Activated naive CD4-positive, alpha-beta T cell treated with anti-CD3 and anti-CD28 coated beads, Interleukin-2, amount 10 ng/mL, durations not matched to agents 7 days and 5 days (primary cell): ENCODE measurements at regions not wholly inside any gene's neighbourhood (a gene's known extent, or its start where the extent isn't known, plus 50 kb on each side); places are given as distances from the start of the nearest gene placed in this dataset.
"Not testable (repeated sequence)": the region's sequence is repeated elsewhere in the genome, so short reads cannot be mapped to it uniquely, and the experiment has no call there.

Source experiments
- CTCF ChIA-PET: fragments of 350-600 bp; sonication (Branson Sonifier 250); formaldehyde crosslinking; loops from one replicate; lab custom pipeline; 2021; ENCODE audit warnings: antibody characterized with exemption; lab: Charles Lee
- DNase-seq: peaks from one replicate; pipeline ENCODE4 v3.0.0-alpha.2; 2020
- H3K27ac Mint-ChIP-seq: one replicate; pipeline ENCODE4 v1.8.0; 2021; ENCODE audit warnings: mild to moderate bottlenecking, moderate library complexity, mixed read lengths
- H3K27me3 Mint-ChIP-seq: one replicate; pipeline ENCODE4 v1.8.0; 2021; ENCODE audit warnings: mild to moderate bottlenecking, mixed read lengths
- H3K36me3 Mint-ChIP-seq: one replicate; pipeline ENCODE4 v1.8.0; 2021; ENCODE audit warnings: mixed read lengths
- H3K4me1 Mint-ChIP-seq: one replicate; pipeline ENCODE4 v1.8.0; 2021; ENCODE audit warnings: mixed read lengths
- H3K4me3 Mint-ChIP-seq: one replicate; pipeline ENCODE4 v1.8.0; 2021; ENCODE audit warnings: mild to moderate bottlenecking, moderate library complexity, mixed read lengths
- H3K9me3 Mint-ChIP-seq: one replicate; pipeline ENCODE4 v1.8.0; 2021; ENCODE audit warnings: mixed read lengths

DNA sequence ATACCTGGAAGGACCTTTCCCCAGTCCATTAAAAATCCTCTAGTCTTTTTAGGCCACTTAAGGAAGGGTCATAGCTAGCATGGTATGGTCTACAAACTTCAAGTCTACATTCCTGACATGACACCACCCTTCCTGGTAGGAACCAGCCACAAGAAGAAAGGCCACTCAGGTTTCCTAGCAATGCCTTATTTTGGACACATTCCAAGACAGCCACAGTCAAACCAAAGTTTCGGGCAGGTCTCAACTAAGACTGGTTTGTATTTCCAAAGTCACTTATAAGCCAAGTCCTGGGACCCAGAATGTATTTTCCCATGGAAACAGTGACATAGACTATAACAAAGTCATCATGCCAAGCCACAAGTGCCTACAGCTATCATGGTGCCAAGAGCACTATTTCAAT, 50.6 kb upstream of the SLC44A3 start:
- CTCF ChIA-PET, result interaction anchor here (0.5 kb wide), 1 partner anchor 286 kb away, joined by 3 read pairs; no protein-coding TSS in a partner anchor
- H3K27me3 Mint-ChIP-seq, result peaks cover 11% of the 10 kb centered on the region
- no peak for DNase-seq

DNA sequence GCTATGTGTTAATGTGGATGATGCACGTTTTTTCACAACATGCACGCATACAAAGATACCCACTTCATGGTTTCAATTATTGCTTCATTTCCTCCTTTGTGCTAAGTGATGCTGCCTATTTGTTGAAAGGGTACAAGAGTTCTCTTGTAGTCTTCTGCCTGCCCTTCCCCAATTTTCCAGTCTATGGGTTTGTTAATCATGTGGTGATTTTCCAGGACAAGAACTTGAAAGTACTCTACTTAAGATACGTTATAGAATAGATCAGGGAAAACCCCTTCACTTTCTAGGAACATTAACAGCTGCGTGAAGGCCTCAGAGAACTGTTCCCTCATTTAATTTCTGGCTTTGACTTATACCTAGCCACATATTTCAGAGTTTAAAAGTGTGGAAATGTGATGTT, 52.1 kb upstream of the SLC44A3 start:
- CTCF ChIA-PET, result no interaction called here
- peaks cover 8% of the 10 kb centered on the region for H3K27me3 Mint-ChIP-seq
- H3K4me3 Mint-ChIP-seq, result no peak overlapping the region

More for the DNA sequence above, 50.6 kb upstream of the SLC44A3 start:
- Mint-ChIP-seq H3K27ac (no peak overlapping the region), H3K9me3 (no peaks in the 10 kb centered on the region), H3K4me1 (no peaks in the 10 kb centered on the region), H3K36me3 (no peaks in the 10 kb centered on the region), H3K4me3 (no peak overlapping the region)

DNA sequence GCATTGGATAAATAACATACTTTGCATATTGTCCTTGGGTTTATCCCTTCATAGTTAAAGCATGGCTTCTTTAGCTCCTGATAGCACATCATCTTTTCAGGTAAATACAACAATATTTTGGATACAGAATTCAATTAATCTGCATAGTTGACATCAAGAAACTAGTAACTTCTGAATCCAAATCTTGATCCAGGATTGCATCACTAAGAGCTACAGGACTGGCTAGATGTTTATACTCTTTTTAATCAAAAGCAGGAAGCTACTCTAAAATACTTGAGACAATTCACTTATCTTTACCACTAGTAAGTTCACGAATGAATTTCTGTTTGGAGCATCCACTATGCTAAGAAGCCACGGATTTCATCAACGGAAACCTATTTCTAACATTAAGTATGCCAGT, 54.2 kb upstream of the SLC44A3 start:
- Mint-ChIP-seq H3K4me3 (no peak overlapping the region), H3K9me3 (no peaks in the 10 kb centered on the region), H3K36me3 (no peaks in the 10 kb centered on the region), H3K4me1 (no peaks in the 10 kb centered on the region), H3K27ac (no peak overlapping the region), H3K27me3 (peaks cover 8% of the 10 kb centered on the region)
- CTCF ChIA-PET, result no interaction called here
- DNase-seq, result no peak

More for the DNA sequence above, 52.1 kb upstream of the SLC44A3 start:
- no peaks in the 10 kb centered on the region for H3K9me3 Mint-ChIP-seq
- no peaks in the 10 kb centered on the region for H3K36me3 Mint-ChIP-seq
- H3K27ac Mint-ChIP-seq, result no peak overlapping the region
- H3K4me1 Mint-ChIP-seq, result no peaks in the 10 kb centered on the region
- no peak for DNase-seq

DNA sequence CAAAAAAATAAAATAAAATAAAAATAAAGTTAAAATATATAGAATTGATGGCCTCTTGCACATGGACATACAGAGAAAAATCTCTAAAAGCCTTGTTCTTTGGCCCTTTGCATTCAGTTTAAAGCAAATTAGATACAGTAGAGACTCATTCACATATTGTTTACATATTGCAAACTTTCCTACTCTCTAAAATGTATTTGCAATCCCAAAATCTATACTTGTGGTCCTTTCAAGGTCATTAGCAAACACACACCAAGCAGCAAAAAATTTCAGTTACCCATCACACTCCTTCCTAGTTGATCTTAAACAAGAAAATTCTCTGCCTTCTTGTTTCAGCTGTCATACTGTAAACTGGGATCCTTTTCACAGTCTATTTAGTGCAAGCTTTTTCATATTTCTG, 61.0 kb upstream of the SLC44A3 start:
- H3K27me3 Mint-ChIP-seq, result no peaks in the 10 kb centered on the region
- peaks cover 5% of the 10 kb centered on the region for H3K9me3 Mint-ChIP-seq
- peaks cover 11% of the 10 kb centered on the region for H3K4me1 Mint-ChIP-seq
- CTCF ChIA-PET, result no interaction called here
- DNase-seq, result no peak
- peaks cover 1% of the 10 kb centered on the region for H3K36me3 Mint-ChIP-seq
- no peak overlapping the region for H3K4me3 Mint-ChIP-seq
- H3K27ac Mint-ChIP-seq, result no peak overlapping the region

DNA sequence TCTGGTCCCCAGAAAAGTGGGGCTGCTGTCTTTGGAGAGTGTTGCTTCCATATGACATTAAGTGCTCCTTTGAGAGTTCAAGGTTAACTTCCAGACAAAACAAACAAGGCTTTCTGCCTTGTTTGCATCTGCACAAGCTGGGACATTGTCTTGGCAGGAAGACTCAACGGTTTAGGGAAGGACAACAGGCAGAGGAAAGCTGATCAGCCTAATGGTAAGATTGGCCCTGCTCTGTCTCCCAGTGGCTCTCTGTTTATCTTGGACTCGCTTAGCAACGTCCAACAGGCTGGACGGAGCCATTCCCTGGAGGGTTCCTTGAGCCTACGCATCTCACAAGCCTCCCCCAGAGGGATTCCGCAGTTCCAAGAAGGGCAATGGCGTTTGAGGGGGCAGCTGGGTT, 62.2 kb upstream of the SLC44A3 start:
- no peak overlapping the region for H3K27ac Mint-ChIP-seq
- H3K4me1 Mint-ChIP-seq, result peaks cover 11% of the 10 kb centered on the region
- H3K9me3 Mint-ChIP-seq, result peaks cover 5% of the 10 kb centered on the region
- H3K4me3 Mint-ChIP-seq, result no peak overlapping the region
- H3K27me3 Mint-ChIP-seq, result peaks cover 5% of the 10 kb centered on the region
- peaks cover 1% of the 10 kb centered on the region for H3K36me3 Mint-ChIP-seq
- DNase-seq, result no peak
- CTCF ChIA-PET, result no interaction called here

DNA sequence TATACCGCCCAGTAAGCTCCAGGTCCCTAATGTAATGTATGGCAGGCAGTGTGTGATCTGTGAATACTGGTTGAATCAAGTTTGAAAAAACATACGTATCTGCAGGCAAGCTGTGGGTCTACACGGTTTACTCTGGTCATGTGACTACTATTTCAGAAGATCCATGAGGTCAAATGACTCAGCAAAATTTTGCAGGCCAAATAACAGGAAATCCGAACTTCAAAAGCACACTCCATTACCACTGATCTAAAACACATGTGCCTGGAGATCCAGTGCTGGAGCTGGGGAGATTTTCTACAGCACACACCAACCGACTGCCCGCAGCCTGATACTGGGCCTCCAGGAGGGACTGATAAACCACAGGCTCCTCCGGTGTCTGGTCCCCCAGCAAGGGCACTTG, 64.5 kb upstream of the SLC44A3 start:
- no peak for DNase-seq
- Mint-ChIP-seq H3K27me3 (peaks cover 5% of the 10 kb centered on the region), H3K9me3 (peaks cover 8% of the 10 kb centered on the region), H3K4me1 (peaks cover 11% of the 10 kb centered on the region), H3K36me3 (peaks cover 1% of the 10 kb centered on the region), H3K4me3 (no peak overlapping the region), H3K27ac (peak overlapping the region; percentile 39)
- CTCF ChIA-PET, result no interaction called here

DNA sequence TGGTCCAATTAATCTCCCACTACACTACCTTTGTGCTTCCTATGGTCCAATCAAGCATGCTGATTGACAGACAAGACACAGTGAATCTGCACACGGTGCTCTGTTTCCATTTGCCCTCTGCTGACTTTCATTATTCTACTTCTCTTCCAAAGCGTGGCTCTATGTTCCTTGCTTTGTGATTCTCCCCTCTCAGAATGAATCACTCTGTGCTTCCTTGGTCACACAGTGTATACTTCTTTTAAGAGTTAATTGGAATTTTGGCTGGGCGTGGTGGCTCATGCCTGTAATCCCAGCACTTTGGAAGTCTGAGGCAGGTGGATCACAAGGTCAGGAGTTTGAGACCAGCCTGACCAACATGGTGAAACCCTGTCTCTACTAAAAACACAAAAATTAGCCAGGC, 65.1 kb upstream of the SLC44A3 start:
- H3K27me3 Mint-ChIP-seq, H3K4me3 Mint-ChIP-seq, H3K27ac Mint-ChIP-seq, DNase-seq, H3K9me3 Mint-ChIP-seq, H3K36me3 Mint-ChIP-seq, CTCF ChIA-PET: not testable (repeated sequence)
- H3K4me1 Mint-ChIP-seq, result peaks cover 11% of the 10 kb centered on the region

DNA sequence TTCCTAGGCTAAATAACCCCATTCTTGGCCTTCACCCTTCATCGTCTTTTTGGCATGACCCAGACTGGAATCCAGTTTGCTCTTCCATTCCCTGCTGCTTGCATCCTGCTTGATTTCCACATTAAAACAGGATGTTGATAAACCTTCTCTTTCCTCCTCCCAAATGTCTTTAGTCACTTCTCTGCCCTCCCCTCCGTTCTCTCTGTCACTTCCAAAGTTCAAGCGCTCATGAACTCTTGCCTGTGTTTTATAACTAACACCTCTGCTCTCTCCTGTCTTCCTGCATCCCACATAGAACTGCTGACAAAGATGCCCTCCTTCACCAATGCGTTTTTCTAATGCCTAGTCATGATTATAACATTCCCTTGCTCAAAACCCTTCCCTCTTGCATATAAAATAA, 65.6 kb upstream of the SLC44A3 start:
- Mint-ChIP-seq H3K4me3 (no peak overlapping the region), H3K9me3 (peaks cover 8% of the 10 kb centered on the region), H3K27me3 (peaks cover 10% of the 10 kb centered on the region), H3K4me1 (peaks cover 11% of the 10 kb centered on the region), H3K27ac (no peak overlapping the region), H3K36me3 (peaks cover 1% of the 10 kb centered on the region)
- no peak for DNase-seq
- CTCF ChIA-PET, result no interaction called here

DNA sequence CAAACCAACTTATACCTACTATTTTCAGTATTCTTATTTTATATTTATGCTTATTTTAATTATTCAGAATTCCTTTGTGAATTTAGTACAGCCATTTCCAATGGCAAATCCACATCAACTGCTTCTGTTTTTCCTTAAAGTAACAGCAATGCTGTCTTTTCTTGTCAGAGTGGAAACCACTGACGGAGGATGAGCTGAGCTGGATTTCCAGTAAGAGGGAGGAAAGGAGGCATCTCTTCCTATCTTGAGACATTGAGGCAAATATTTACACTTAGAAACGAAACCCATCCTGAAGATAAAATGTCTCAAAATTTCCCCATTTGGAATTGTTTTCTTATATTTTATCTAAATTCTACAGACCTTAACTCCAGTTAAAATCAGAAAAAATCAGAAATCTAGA, 66.1 kb upstream of the SLC44A3 start:
- DNase-seq, result no peak
- Mint-ChIP-seq H3K4me3 (no peak overlapping the region), H3K36me3 (peaks cover 1% of the 10 kb centered on the region), H3K4me1 (peaks cover 11% of the 10 kb centered on the region), H3K27me3 (peaks cover 10% of the 10 kb centered on the region), H3K27ac (no peak overlapping the region), H3K9me3 (peaks cover 8% of the 10 kb centered on the region)
- CTCF ChIA-PET, result no interaction called here

DNA sequence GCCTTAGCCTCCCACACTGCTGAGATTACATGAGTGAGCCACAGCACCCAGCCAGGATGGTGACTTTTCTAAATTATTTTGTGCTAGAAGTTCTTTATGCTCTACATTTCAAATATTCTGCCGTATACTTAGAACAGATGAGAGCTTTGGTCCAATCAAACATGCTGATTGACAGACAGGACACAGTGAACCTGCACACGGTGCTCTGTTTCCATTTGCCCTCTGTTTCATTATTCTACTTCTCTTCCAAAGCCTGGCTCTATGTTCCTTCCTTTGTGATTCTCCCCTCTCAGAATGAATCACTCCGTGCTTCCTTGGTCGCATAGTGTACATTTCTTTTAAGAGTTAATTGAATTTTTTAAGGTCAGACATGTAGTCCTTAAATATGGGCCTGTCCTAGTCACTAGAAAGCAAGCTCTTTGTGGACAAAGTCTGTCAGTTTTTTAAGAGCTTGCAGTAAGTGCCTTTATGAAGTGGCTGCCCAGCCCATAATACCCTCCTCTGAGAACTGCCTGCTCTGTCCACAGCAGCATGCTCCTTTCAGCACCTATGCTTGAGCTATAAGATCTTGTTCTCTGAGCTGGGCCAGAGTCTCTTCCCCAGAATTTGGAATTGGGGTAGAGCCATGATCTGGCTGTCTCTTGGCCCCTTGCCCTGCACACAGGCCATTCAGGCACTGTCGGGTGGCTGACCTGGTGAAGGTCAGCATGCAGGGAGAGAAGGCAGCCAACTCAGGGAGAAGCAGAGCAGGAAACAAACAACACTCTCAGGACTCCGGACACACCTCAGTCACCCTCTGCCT, 66.8 kb upstream of the SLC44A3 start:
- no peak for DNase-seq
- CTCF ChIA-PET, result no interaction called here
- Mint-ChIP-seq H3K27me3 (peaks cover 10% of the 10 kb centered on the region), H3K27ac (no peak overlapping the region), H3K36me3 (peaks cover 1% of the 10 kb centered on the region), H3K4me3 (no peak overlapping the region), H3K4me1 (peaks cover 11% of the 10 kb centered on the region), H3K9me3 (peaks cover 9% of the 10 kb centered on the region)

DNA sequence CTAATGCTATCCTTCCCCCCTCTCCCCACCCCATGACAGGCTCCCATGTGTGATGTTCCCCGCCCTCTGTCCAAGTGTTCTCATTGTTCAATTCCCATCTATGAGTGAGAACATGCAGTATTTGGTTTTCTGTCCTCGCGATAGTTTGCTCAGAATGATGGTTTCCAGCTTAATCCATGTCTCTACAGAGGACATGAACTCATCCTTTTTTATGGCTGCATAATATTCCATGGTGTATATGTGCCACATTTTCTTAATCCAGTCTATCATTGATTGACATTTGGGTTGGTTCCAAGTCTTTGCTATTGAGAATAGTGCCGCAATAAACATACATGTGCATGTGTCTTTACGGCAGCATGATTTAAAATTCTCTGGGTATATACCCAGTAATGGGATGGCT, 68.7 kb upstream of the SLC44A3 start:
- H3K27ac Mint-ChIP-seq, H3K9me3 Mint-ChIP-seq, CTCF ChIA-PET, DNase-seq, H3K36me3 Mint-ChIP-seq, H3K4me3 Mint-ChIP-seq: not testable (repeated sequence)
- H3K4me1 Mint-ChIP-seq, result peaks cover 10% of the 10 kb centered on the region
- peaks cover 10% of the 10 kb centered on the region for H3K27me3 Mint-ChIP-seq

DNA sequence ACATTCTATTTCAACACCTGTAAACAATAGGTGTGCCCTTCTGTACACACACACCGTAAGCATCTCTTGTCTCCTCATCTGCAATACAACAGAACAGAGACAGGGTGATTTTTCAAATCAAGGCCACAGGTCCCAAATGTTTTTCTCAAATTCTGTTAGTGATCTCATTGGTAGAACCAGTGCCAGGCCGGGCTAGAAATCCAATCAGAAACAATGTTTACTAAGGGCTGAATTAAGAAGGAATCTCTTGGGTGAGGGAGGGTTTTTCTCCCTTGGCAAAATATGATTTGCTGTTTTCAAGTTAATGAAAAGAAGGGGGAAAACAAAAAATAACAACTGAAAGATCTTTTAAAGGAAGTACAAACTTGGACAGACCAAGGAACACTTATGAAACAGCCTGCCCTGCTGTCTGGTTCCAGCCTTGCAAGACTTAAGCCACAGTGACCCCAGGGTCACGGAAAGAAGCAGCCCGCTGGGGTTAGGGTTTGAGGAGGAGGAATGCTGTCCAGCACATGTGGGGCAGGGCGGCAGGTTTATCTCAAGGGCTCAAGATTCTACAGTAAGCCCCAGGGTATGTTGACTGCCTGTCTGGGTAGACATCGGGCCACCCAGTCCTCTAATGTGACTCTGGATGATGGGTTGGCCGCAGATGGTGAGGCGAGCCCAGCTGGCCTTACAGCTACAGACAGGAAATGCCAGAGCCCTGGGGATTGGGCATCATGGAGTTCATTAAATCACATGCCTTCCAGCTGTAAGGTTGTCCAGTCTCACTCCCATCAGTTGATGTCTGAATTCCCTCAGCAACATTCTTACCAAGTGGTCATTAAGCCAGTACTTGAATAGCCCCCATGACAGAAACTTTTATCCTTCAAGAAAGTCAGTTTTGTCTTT, 73.3 kb upstream of the SLC44A3 start:
- H3K4me1 Mint-ChIP-seq, result peaks cover 2% of the 10 kb centered on the region
- CTCF ChIA-PET, result no interaction called here
- no peak for DNase-seq
- no peak overlapping the region for H3K27ac Mint-ChIP-seq
- H3K9me3 Mint-ChIP-seq, result peaks cover 4% of the 10 kb centered on the region
- H3K4me3 Mint-ChIP-seq, result no peak overlapping the region
- peaks cover 5% of the 10 kb centered on the region for H3K27me3 Mint-ChIP-seq
- no peaks in the 10 kb centered on the region for H3K36me3 Mint-ChIP-seq

DNA sequence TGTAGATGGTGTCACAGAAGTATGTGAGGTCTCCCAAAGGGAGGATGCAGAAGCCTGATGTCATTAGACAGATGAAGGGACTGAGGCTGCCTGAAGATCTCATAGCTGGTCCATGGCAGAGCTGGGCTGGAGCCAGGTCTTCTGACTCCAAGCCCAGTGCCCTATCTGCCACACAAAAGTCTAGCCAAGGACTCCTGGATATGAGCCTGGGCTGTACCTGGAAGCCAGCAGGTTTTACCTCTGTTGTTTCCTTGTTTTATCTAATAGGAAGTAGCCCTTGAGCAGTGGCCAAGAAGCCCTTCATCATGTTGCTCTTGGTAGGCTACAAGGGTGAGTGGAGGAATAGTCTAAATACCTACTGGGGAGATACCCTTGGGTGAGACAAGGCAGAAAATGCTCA, 74.4 kb upstream of the SLC44A3 start:
- Mint-ChIP-seq H3K27ac (no peak overlapping the region), H3K4me3 (no peak overlapping the region), H3K4me1 (peaks cover 2% of the 10 kb centered on the region), H3K27me3 (peaks cover 5% of the 10 kb centered on the region), H3K36me3 (no peaks in the 10 kb centered on the region), H3K9me3 (peaks cover 1% of the 10 kb centered on the region)
- CTCF ChIA-PET, result no interaction called here
- no peak for DNase-seq

DNA sequence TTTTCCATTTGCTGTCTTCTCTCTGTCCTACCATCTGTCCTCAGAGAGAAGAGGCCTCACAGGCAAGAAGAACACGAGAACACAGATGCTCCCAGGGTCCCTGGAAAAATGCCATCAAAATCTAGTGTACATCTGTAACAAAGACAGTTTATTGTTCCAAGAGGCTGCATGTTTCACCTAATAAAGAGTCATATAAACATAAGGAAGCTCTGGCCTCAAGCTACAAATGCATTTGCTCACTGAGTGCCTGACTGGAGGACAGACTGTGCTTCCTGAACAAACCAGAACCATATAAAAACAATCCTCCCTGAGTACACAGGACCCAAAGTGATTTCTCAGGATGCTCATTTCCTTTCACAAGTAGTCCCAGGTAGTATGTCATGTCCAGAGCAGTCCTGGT, 76.3 kb upstream of the SLC44A3 start:
- Mint-ChIP-seq H3K27me3 (peaks cover 6% of the 10 kb centered on the region), H3K4me3 (no peak overlapping the region), H3K4me1 (peaks cover 2% of the 10 kb centered on the region), H3K9me3 (no peaks in the 10 kb centered on the region), H3K36me3 (no peaks in the 10 kb centered on the region), H3K27ac (no peak overlapping the region)
- CTCF ChIA-PET, result no interaction called here
- no peak for DNase-seq

DNA sequence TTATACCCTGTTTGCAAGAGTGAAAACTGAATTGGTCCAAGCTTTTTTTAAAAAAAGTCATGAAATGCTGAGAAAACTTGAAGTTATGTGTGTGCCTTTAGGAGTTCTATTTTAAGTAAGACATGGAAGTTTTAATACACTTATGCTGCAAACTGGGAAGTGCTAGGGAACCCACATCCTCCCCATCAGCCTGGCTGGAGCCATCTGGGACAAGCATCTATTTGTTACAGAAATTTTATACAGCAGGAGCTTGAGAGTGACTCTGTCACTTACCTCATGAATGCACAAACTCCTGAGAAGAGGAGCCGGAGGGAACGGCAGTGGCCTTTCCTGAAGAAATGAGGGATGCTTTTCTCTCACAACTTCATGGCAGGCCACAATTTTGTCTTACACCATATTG, 78.2 kb upstream of the SLC44A3 start:
- peaks cover 2% of the 10 kb centered on the region for H3K4me1 Mint-ChIP-seq

More for the DNA sequence above, 78.2 kb upstream of the SLC44A3 start:
- H3K4me3 Mint-ChIP-seq, result no peak overlapping the region
- H3K9me3 Mint-ChIP-seq, result no peaks in the 10 kb centered on the region
- peaks cover 8% of the 10 kb centered on the region for H3K27me3 Mint-ChIP-seq
- no peaks in the 10 kb centered on the region for H3K36me3 Mint-ChIP-seq
- CTCF ChIA-PET, result no interaction called here
- DNase-seq, result no peak
- no peak overlapping the region for H3K27ac Mint-ChIP-seq
